SK-N-SH treated with all-trans-retinoic acid at 6 μM for 48 hours (cell line): ENCODE measurements at regions not wholly inside any gene's neighbourhood (a gene's known extent, or its start where the extent isn't known, plus 50 kb on each side); places are given as distances from the start of the nearest gene placed in this dataset.

Experiments
- BACH2 ChIP-seq: fragments of 250-450 bp; sonication (Bioruptor Pico); IDR thresholded peaks from 2 replicates; pipeline ENCODE4 v1.9.0; 2021; ENCODE audit warnings: mild to moderate bottlenecking, borderline replicate concordance
- ESRRG ChIP-seq: fragments of 250-450 bp; sonication (Bioruptor Pico); IDR thresholded peaks from 2 replicates; pipeline ENCODE4 v1.6.1; 2021; ENCODE audit warnings: mild to moderate bottlenecking
- PATZ1 ChIP-seq: fragments of 250-450 bp; sonication (Bioruptor Pico); IDR thresholded peaks from 2 replicates; pipeline ENCODE4 v1.8.0; 2020; ENCODE audit warnings: mild to moderate bottlenecking, moderate library complexity, borderline replicate concordance
- RARB ChIP-seq: fragments of 250-450 bp; sonication (Bioruptor Pico); IDR thresholded peaks from 2 replicates; pipeline ENCODE4 v1.8.0; 2021; ENCODE audit warnings: mild to moderate bottlenecking, moderate library complexity
- SNAI2 ChIP-seq: fragments of 250-450 bp; sonication (Bioruptor Pico); IDR thresholded peaks from 2 replicates; pipeline ENCODE4 v1.5.0; 2020; ENCODE audit warnings: mild to moderate bottlenecking, moderate library complexity
- TCF4 ChIP-seq: fragments of 250-450 bp; sonication (Bioruptor Pico); IDR thresholded peaks from 2 replicates; pipeline ENCODE4 v1.8.0; 2021; ENCODE audit warnings: mild to moderate bottlenecking, moderate library complexity, borderline replicate concordance
- TOX ChIP-seq: fragments of 250-450 bp; sonication (Bioruptor Pico); IDR thresholded peaks from 2 replicates; pipeline ENCODE4 v1.8.0; 2021; ENCODE audit warnings: mild to moderate bottlenecking, moderate library complexity, borderline replicate concordance
- ZC3H10 ChIP-seq: fragments of 250-450 bp; sonication (Bioruptor Pico); IDR thresholded peaks from 2 replicates; pipeline ENCODE4 v1.5.1; 2021; ENCODE audit warnings: mild to moderate bottlenecking, moderate library complexity
- ZFP30 ChIP-seq: fragments of 450-650 bp; formaldehyde crosslinking; IDR thresholded peaks from 2 replicates; pipeline ENCODE4 v1.5.0; 2022; ENCODE audit warnings: mild to moderate bottlenecking, moderate library complexity
- TF ChIP-seq, protein P1 (sequence below): fragments of 250-450 bp; sonication (Bioruptor Pico); IDR thresholded peaks from 2 replicates; pipeline ENCODE4 v1.5.1; 2021; ENCODE audit warnings: mild to moderate bottlenecking, moderate library complexity
- TF ChIP-seq, protein P2 (sequence below): fragments of 250-450 bp; sonication (Bioruptor Pico); IDR thresholded peaks from 2 replicates; pipeline ENCODE4 v1.5.1; 2020; ENCODE audit warnings: low read depth, mild to moderate bottlenecking, moderate library complexity

DNA sequence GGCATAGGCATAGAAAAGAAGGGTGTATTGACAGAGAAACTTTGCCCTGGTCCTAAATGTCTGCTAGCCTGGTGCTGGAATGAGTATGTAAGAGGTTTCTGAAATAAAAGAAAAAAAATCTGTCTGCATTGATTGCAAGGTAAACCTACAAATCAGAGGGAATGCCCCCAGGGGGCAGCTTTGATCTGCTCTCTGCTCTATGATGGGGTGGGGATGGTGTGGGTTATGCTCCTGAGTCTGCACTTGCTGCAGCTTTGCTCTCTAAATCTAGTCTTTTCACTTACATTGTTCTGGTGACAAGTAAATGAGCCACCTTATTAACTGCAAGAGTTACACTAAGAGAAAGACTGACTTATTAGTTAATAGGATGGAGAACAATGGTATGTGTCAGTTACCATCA is 468.4 kb upstream of the STXBP6 start:
- no peak for TF ChIP-seq PATZ1 (CRISPR knock-in tag)
- TF ChIP-seq BACH2: no peak
- TF ChIP-seq ZFP30 (CRISPR knock-in tag): no peak
- no peak for TF ChIP-seq TCF4 (CRISPR knock-in tag)
- TF ChIP-seq TOX (CRISPR knock-in tag): no peak
- TF ChIP-seq ZC3H10: no peak
- no peak for TF ChIP-seq RARB
- TF ChIP-seq, protein P1, sequence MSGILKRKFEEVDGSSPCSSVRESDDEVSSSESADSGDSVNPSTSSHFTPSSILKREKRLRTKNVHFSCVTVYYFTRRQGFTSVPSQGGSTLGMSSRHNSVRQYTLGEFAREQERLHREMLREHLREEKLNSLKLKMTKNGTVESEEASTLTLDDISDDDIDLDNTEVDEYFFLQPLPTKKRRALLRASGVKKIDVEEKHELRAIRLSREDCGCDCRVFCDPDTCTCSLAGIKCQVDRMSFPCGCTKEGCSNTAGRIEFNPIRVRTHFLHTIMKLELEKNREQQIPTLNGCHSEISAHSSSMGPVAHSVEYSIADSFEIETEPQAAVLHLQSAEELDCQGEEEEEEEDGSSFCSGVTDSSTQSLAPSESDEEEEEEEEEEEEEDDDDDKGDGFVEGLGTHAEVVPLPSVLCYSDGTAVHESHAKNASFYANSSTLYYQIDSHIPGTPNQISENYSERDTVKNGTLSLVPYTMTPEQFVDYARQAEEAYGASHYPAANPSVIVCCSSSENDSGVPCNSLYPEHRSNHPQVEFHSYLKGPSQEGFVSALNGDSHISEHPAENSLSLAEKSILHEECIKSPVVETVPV (CRISPR knock-in tag): no peak
- no peak for TF ChIP-seq ESRRG
- TF ChIP-seq SNAI2 (CRISPR knock-in tag): no peak
- TF ChIP-seq, protein P2, sequence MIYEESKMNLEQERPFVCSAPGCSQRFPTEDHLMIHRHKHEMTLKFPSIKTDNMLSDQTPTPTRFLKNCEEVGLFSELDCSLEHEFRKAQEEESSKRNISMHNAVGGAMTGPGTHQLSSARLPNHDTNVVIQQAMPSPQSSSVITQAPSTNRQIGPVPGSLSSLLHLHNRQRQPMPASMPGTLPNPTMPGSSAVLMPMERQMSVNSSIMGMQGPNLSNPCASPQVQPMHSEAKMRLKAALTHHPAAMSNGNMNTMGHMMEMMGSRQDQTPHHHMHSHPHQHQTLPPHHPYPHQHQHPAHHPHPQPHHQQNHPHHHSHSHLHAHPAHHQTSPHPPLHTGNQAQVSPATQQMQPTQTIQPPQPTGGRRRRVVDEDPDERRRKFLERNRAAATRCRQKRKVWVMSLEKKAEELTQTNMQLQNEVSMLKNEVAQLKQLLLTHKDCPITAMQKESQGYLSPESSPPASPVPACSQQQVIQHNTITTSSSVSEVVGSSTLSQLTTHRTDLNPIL: no peak
